Adrenal gland (tissue), 9 donors: ENCODE measurements at regions not wholly inside any gene's neighbourhood (a gene's known extent, or its start where the extent isn't known, plus 50 kb on each side); places are given as distances from the start of the nearest gene placed in this dataset.

ENCODE experiments used
- DNase-seq, 7 donors: peaks; one replicate each; pipeline ENCODE4 v3.0.0-alpha.2; 2019 to 2020
- H3K27ac ChIP-seq, 5 donors: fragments of 200-600 bp; sonication (generic) in 4 of 5; 1 replicate in 3 of 5; 2 replicates in 2 of 5; pipeline versions ENCODE4 v1.5.1 to v1.8.0; 2016 to 2020; ENCODE audit warnings: mild to moderate bottlenecking in 1 of 5
- H3K27me3 ChIP-seq: fragments of 200-600 bp; 2 replicates; pipeline ENCODE4 v1.8.0; 2021
- H3K36me3 ChIP-seq, 2 donors: fragments of 200-600 bp; replicated peaks in 1 of 2; 1 replicate in 1 of 2; 2 replicates in 1 of 2; pipeline versions ENCODE4 v1.5.1 to v1.8.0; 2018 to 2022
- H3K4me1 ChIP-seq, 2 donors: fragments of 200-600 bp; replicated peaks in 1 of 2; 1 replicate in 1 of 2; 2 replicates in 1 of 2; pipeline versions ENCODE4 v1.5.1 to v1.8.0; 2018 to 2021
- H3K4me3 ChIP-seq, 4 donors: fragments of 200-600 bp; sonication (generic) in 3 of 4; one replicate each; pipeline ENCODE4 v1.5.1; 2016 to 2018
- H3K9me3 ChIP-seq, 3 donors: fragments of 200-600 bp; sonication (generic) in 1 of 3; replicated peaks in 1 of 3; 1 replicate in 2 of 3; 2 replicates in 1 of 3; pipeline versions ENCODE4 v1.5.1 to v1.8.0; 2016 to 2021
- CTCF ChIP-seq, 6 experiments: fragments of 450-650 bp in 4 of 6; fragments of 200-600 bp in 2 of 6; sonication (generic) in 1 of 6; IDR thresholded peaks; 1 replicate in 5 of 6; 2 replicates in 1 of 6; pipeline versions ENCODE4 v1.5.1 to v1.8.0; 2016 to 2021; ENCODE audit warnings: antibody characterized with exemption in 6 of 6, mild to moderate bottlenecking in 2 of 6, moderate library complexity in 1 of 6
- POLR2A ChIP-seq, 2 donors: fragments of 450-650 bp; IDR thresholded peaks; one replicate each; pipeline ENCODE4 v1.6.1; 2017; ENCODE audit warnings: antibody characterized with exemption in 2 of 2, mild to moderate bottlenecking in 2 of 2, moderate library complexity in 1 of 2
- WGBS, 4 donors: extraction: QIAGEN DNeasy Blood & Tissue Kit in 2 of 4; methylation state at CpG; one replicate each; pipeline versions ENCODE4 v1.1.5 to v1.1.7; 2013 to 2017; 5-methylcytosine and 5-hydroxymethylcytosine counted together
- intact Hi-C, 2 donors: fragments of 100-400 bp; cut with DNase I; formaldehyde crosslinking; loops; one replicate each; pipeline versions ENCODE4 v1.14.1 to v1.15.0; 2022 to 2023
- donor health status: healthy with polysubstance abuse.
- donor health status: Bipolar disorder and iron deficiency.
- donor health status: DM: yes; HTN: yes; CAD: no.
- donor health status: DM: no; HTN: no; CAD: no.
- donor health status: DM: no; HTN: no; CAD: no.

- Histone ChIP-seq H3K36me3 (no peaks in the 10 kb centered on the region), H3K9me3 (no peaks in the 10 kb centered on the region), H3K4me1 (peaks cover 9 to 22% of the 10 kb centered on the region in 2 donors), H3K27ac (no peak overlapping the region), H3K4me3 (no peak overlapping the region), H3K27me3 (peaks cover 31% of the 10 kb centered on the region)
- 46 to 62% (median 54%) methylated on average over 31 to 39 of the region's 39 CpGs for WGBS, 4 donors
- no peak for DNase-seq
- TF ChIP-seq CTCF (IDR thresholded peaks at IDR 0.05): no peak
- no peak for TF ChIP-seq POLR2A (IDR thresholded peaks at IDR 0.05)
- intact Hi-C loops: loop anchor here in 1 of 2 donors (5.0 kb wide), 1 partner anchor 669 kb away; no protein-coding TSS in a partner anchor
Measured at GRCh38 chr11:16610738-16611388, 127.6 kb upstream of the C11orf58 start.

GRCh38 chr11:16610213-16610737, 128.2 kb upstream of the C11orf58 start:
- H3K4me3 ChIP-seq: no peak overlapping the region
- peaks cover 31% of the 10 kb centered on the region for H3K27me3 ChIP-seq
- peaks cover 9 to 22% of the 10 kb centered on the region in 2 donors for H3K4me1 ChIP-seq
- intact Hi-C loops: loop anchor here in 1 of 2 donors (5.0 kb wide), 1 partner anchor 668 kb away; no protein-coding TSS in a partner anchor
- DNase-seq: no peak
- no peaks in the 10 kb centered on the region for H3K36me3 ChIP-seq
- TF ChIP-seq POLR2A (IDR thresholded peaks at IDR 0.05) (no peak), CTCF (IDR thresholded peaks at IDR 0.05) (no peak)
- H3K9me3 ChIP-seq: no peaks in the 10 kb centered on the region
- WGBS, 4 donors: 65 to 68% (median 67%) methylated on average over 23 of the region's 23 CpGs
- H3K27ac ChIP-seq: no peak overlapping the region

- DNase-seq: no peak
- Histone ChIP-seq H3K27ac (no peak overlapping the region), H3K4me3 (no peak overlapping the region), H3K36me3 (no peaks in the 10 kb centered on the region), H3K27me3 (peaks cover 31% of the 10 kb centered on the region), H3K4me1 (peaks cover 9 to 22% of the 10 kb centered on the region in 2 donors), H3K9me3 (no peaks in the 10 kb centered on the region)
- 77 to 95% (median 85%) methylated on average over 2 to 3 of the region's 3 CpGs for WGBS, 4 donors
- intact Hi-C loops: loop anchor here (5.0 to 10.0 kb wide), 3 partner anchors 667 to 965 kb away; no protein-coding TSS in a partner anchor
- TF ChIP-seq POLR2A (IDR thresholded peaks at IDR 0.05): no peak
- no peak for TF ChIP-seq CTCF (IDR thresholded peaks at IDR 0.05)
Measured at GRCh38 chr11:16609769-16610168, 128.7 kb upstream of the C11orf58 start.

GRCh38 chr11:16607675-16608644, 130.5 kb upstream of the C11orf58 start:
- Histone ChIP-seq H3K4me3 (peak overlapping the region in 2 of 4 donors; percentile 41 to 60), H3K36me3 (no peaks in the 10 kb centered on the region), H3K9me3 (no peaks in the 10 kb centered on the region), H3K27me3 (peaks cover 31% of the 10 kb centered on the region), H3K27ac (peak overlapping the region in 4 of 5 donors; percentile 76 to 89 (median 84)), H3K4me1 (peaks cover 5 to 17% of the 10 kb centered on the region in 2 donors)
- peak; percentile 66 to 87 (median 82) for DNase-seq
- WGBS, 4 donors: 14 to 17% (median 17%) methylated on average over 25 of the region's 25 CpGs
- TF ChIP-seq POLR2A (IDR thresholded peaks at IDR 0.05): peak in 1 of 2 donors; percentile 60
- TF ChIP-seq CTCF (IDR thresholded peaks at IDR 0.05): no peak
- intact Hi-C loops: loop anchor here (5.0 to 10.0 kb wide), 3 partner anchors 666 to 963 kb away; no protein-coding TSS in a partner anchor
